Uterus (tissue), 2 donors: ENCODE measurements at regions not wholly inside any gene's neighbourhood (a gene's known extent, or its start where the extent isn't known, plus 50 kb on each side); places are given as distances from the start of the nearest gene placed in this dataset.
"Not testable (repeated sequence)": the region's sequence is repeated elsewhere in the genome, so short reads cannot be mapped to it uniquely, and the experiment has no call there.

Experiments
- POLR2A ChIP-seq, 2 donors: fragments of 450-650 bp; IDR thresholded peaks; one replicate each; pipeline ENCODE4 v1.6.1; 2016; ENCODE audit warnings: antibody characterized with exemption in 2 of 2, mild to moderate bottlenecking in 1 of 2, moderate library complexity in 1 of 2
- TF ChIP-seq, protein P1 (sequence below), 4 experiments: fragments of 200-600 bp in 2 of 4; fragments of 450-650 bp in 2 of 4; sonication (generic) in 2 of 4; IDR thresholded peaks; one replicate each; pipeline ENCODE4 v1.5.1; 2016 to 2019; ENCODE audit warnings: antibody characterized with exemption in 4 of 4, mild to moderate bottlenecking in 2 of 4, moderate library complexity in 1 of 4

DNA sequence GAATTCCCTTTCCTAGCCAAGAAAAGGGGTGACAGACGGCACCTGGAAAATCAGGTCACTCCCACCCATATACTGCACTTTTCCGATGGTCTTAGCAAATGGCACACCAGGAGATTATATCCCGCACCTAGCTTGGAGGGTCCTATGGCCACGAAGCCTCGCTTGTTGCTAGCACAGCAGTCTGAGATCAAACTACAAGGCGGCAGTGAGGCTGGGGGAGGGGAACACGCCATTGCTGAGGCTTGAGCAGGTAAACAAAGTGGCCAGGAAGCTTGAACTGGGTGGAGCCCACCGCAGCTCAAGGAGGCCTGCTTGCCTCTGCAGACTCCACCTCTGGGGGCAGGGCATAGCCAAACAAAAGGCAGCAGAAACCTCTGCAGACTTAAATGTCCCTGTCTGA is 190.8 kb downstream of the NFKBIZ start:
- TF ChIP-seq, protein P1, sequence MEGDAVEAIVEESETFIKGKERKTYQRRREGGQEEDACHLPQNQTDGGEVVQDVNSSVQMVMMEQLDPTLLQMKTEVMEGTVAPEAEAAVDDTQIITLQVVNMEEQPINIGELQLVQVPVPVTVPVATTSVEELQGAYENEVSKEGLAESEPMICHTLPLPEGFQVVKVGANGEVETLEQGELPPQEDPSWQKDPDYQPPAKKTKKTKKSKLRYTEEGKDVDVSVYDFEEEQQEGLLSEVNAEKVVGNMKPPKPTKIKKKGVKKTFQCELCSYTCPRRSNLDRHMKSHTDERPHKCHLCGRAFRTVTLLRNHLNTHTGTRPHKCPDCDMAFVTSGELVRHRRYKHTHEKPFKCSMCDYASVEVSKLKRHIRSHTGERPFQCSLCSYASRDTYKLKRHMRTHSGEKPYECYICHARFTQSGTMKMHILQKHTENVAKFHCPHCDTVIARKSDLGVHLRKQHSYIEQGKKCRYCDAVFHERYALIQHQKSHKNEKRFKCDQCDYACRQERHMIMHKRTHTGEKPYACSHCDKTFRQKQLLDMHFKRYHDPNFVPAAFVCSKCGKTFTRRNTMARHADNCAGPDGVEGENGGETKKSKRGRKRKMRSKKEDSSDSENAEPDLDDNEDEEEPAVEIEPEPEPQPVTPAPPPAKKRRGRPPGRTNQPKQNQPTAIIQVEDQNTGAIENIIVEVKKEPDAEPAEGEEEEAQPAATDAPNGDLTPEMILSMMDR (IDR thresholded peaks at IDR 0.05): not testable (repeated sequence)
- not testable (repeated sequence) for TF ChIP-seq POLR2A (IDR thresholded peaks at IDR 0.05)
